ENCODE measurements at regions not wholly inside any gene's neighbourhood (a gene's known extent, or its start where the extent isn't known, plus 50 kb on each side); places are given as distances from the start of the nearest gene placed in this dataset.
A peak's percentile ranks its signal among the peaks of the same experiment; 100 is the strongest.

GRCh38 chr1:2918441-2918840 is 102.8 kb upstream of the ACTRT2 start:
- in situ Hi-C loops (cut with MboI; ENCODE audit: low sequenced_read_pairs in 4 of 4): no loop called here
- Histone ChIP-seq H3K27me3 (peaks cover 10 to 27% (median 20%) of the 10 kb centered on the region in 3 donors), H3K27ac (no peak overlapping the region), H3K36me3 (no peaks in the 10 kb centered on the region), H3K4me1 (no peaks in the 10 kb centered on the region), H3K9me3 (no peaks in the 10 kb centered on the region), H3K4me3 (no peak overlapping the region)
- TF ChIP-seq, protein P1, sequence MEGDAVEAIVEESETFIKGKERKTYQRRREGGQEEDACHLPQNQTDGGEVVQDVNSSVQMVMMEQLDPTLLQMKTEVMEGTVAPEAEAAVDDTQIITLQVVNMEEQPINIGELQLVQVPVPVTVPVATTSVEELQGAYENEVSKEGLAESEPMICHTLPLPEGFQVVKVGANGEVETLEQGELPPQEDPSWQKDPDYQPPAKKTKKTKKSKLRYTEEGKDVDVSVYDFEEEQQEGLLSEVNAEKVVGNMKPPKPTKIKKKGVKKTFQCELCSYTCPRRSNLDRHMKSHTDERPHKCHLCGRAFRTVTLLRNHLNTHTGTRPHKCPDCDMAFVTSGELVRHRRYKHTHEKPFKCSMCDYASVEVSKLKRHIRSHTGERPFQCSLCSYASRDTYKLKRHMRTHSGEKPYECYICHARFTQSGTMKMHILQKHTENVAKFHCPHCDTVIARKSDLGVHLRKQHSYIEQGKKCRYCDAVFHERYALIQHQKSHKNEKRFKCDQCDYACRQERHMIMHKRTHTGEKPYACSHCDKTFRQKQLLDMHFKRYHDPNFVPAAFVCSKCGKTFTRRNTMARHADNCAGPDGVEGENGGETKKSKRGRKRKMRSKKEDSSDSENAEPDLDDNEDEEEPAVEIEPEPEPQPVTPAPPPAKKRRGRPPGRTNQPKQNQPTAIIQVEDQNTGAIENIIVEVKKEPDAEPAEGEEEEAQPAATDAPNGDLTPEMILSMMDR (IDR thresholded peaks at IDR 0.05 in 4 of 5, conservative IDR thresholded peaks at IDR 0.05 in 1 of 5): no peak
- no peak for TF ChIP-seq POLR2A (IDR thresholded peaks at IDR 0.05)
- DNase-seq (no peak), ATAC-seq (no peak)
- intact Hi-C loops (cut with DNase I; ENCODE audit: low total_unique reads): no loop called here

DNA sequence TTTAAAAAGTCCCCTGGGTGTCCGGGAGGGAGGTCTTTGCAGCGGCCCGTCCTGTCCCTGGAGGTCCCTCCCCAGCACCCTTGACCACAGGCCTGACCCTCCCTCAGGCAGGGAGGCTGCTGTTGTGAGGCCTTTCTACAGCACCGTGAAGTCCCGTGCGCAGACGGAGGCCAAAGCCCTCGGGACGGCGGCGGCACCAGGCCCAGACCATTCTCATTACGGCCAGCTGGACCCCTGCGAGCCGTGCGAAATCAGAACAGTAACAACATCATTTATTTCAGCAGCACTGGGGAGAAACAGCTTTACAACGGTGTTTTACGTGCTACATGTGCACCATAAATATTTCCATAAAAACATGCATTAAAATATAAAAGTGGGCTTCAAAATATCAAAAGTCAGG is 101.4 kb upstream of the ACTRT2 start:
- in situ Hi-C loops (cut with MboI; ENCODE audit: low sequenced_read_pairs in 4 of 4) (no loop called here), intact Hi-C loops (cut with DNase I; ENCODE audit: low total_unique reads) (no loop called here)
- H3K36me3 ChIP-seq: no peaks in the 10 kb centered on the region
- H3K9me3 ChIP-seq: no peaks in the 10 kb centered on the region
- peaks cover 20 to 32% (median 29%) of the 10 kb centered on the region in 3 donors for H3K27me3 ChIP-seq
- DNase-seq (no peak), ATAC-seq (no peak)
- H3K27ac ChIP-seq: no peak overlapping the region
- TF ChIP-seq, protein P1 (IDR thresholded peaks at IDR 0.05 in 4 of 5, conservative IDR thresholded peaks at IDR 0.05 in 1 of 5): no peak
- TF ChIP-seq POLR2A (IDR thresholded peaks at IDR 0.05): no peak
- no peak overlapping the region for H3K4me3 ChIP-seq
- no peaks in the 10 kb centered on the region for H3K4me1 ChIP-seq

DNA sequence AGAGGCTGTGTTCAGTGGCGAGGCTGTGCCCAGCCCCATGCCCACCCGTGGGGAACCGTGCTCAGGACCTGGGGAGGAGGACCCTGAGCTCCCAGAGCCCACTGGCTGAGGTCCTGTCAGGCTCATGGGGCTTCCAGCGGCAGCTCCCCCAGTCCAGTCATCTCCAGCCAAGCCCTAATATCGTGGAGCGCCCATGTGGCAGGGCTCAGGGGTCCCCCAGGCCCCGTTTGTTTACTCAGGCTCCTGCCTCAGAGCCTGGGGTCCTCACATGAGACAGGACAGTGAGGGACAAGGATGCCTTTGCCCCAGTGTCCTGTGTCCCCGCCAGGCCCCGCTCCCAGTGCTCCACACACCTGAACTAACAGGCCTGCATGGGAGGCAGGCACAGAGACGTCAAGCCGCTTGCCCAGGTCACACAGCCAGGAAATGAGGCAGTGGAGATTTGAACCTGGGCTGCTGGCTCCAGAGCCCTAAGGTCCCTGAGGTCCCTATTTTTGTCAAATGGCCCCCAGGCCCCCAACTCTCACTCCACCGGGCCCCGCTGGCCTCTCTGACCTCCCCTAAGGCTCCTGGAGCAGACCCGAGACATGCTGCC is 100.7 kb upstream of the ACTRT2 start:
- DNase-seq (no peak), ATAC-seq (no peak)
- H3K36me3 ChIP-seq: no peaks in the 10 kb centered on the region
- H3K4me3 ChIP-seq: no peak overlapping the region
- TF ChIP-seq POLR2A (IDR thresholded peaks at IDR 0.05): no peak
- TF ChIP-seq, protein P1 (IDR thresholded peaks at IDR 0.05 in 4 of 5, conservative IDR thresholded peaks at IDR 0.05 in 1 of 5): no peak
- H3K4me1 ChIP-seq: no peaks in the 10 kb centered on the region
- in situ Hi-C loops (cut with MboI; ENCODE audit: low sequenced_read_pairs in 4 of 4) (no loop called here), intact Hi-C loops (cut with DNase I; ENCODE audit: low total_unique reads) (no loop called here)
- H3K9me3 ChIP-seq: no peaks in the 10 kb centered on the region
- no peak overlapping the region for H3K27ac ChIP-seq
- peaks cover 27 to 39% (median 35%) of the 10 kb centered on the region in 3 donors for H3K27me3 ChIP-seq

DNA sequence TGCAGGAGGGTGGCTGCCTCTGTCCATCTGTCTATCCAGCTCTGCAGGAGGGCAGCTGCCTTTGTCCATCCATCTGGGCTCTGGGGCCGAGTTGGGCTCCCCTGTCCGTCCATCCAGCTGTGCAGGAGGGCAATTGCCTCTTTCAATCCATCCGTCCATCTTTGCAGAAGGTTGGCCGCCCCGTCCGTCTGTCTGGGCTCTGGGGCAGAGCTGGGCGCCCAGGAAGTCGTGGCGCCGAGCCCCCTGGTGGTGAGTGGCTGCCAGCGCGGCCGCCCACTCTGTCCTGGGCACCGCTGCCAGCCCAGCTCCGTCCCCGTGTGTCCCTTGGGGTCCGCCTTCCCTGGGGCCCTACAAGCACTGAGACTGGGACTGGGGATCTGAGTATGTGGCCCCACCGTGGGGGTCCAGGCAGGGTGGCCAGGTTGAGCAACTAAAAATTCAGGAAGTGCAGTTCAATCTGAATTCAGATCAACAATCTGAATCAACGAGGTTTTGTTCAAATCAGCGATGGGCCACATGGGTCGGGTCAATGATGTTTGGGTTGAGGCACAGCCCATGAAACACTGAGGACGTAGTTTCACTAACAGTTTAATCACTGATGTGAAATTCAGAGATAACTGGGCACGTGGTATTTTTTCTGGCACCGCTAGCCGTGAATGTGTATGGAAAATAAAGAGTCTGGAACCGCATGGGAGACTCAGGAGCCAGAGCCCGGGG is 99.1 kb upstream of the ACTRT2 start:
- H3K9me3 ChIP-seq: no peaks in the 10 kb centered on the region
- H3K4me3 ChIP-seq: no peak overlapping the region
- no peaks in the 10 kb centered on the region for H3K36me3 ChIP-seq
- H3K27ac ChIP-seq: no peak overlapping the region
- in situ Hi-C loops (cut with MboI; ENCODE audit: low sequenced_read_pairs in 4 of 4): no loop called here
- DNase-seq (no peak), ATAC-seq (no peak)
- intact Hi-C loops (cut with DNase I; ENCODE audit: low total_unique reads): no loop called here
- TF ChIP-seq, protein P1 (IDR thresholded peaks at IDR 0.05 in 4 of 5, conservative IDR thresholded peaks at IDR 0.05 in 1 of 5): peak in 3 of 5 experiments; percentile 15 to 31 (median 29)
- no peak for TF ChIP-seq POLR2A (IDR thresholded peaks at IDR 0.05)
- peaks cover 28 to 46% (median 44%) of the 10 kb centered on the region in 3 donors for H3K27me3 ChIP-seq
- no peaks in the 10 kb centered on the region for H3K4me1 ChIP-seq

All from gastrocnemius medialis (tissue), 4 donors.